ENCODE measurements at regions not wholly inside any gene's neighbourhood (a gene's known extent, or its start where the extent isn't known, plus 50 kb on each side); places are given as distances from the start of the nearest gene placed in this dataset.

DNA sequence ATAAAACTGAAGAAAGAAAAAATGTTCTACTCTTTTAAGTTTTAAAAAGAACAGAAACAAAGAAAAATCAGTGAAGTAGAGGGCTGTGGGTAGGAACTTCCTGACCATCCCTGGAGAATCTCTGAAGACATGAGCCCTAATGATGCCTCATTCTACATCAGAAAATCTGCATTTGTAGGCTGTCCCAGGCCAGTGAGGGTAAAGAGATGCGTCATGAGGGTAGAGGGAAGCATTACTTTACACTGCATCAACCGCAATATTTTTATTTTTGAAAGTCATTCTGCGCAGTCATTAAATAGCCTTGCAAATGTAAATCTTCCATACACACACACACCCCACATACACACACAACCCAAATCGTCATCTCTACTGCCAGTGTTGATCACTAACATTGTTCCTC lies 82.1 kb upstream of the CABCOCO1 start:
- no peak for TF ChIP-seq POLR2A (IDR thresholded peaks at IDR 0.05; ENCODE audit: low read depth, low read length)
- no peak for TF ChIP-seq POLR2AphosphoS5 (IDR thresholded peaks at IDR 0.05; ENCODE audit: low read depth, low read length)
- TF ChIP-seq POU2F2 (IDR thresholded peaks at IDR 0.05; ENCODE audit: low read depth, low read length) = no peak
- TF ChIP-seq SPI1 (IDR thresholded peaks at IDR 0.05; ENCODE audit: low read depth, low read length) = no peak
